BE2C (cell line): ENCODE measurements at regions not wholly inside any gene's neighbourhood (a gene's known extent, or its start where the extent isn't known, plus 50 kb on each side); places are given as distances from the start of the nearest gene placed in this dataset.

ENCODE experiments used
- DNase-seq: peaks from one replicate; pipeline ENCODE4 v3.0.0-alpha.2; 2020
- H3K27me3 ChIP-seq: fragments of 250-450 bp; sonication (Bioruptor Pico); 2 replicates; pipeline ENCODE4 v1.5.1; 2020; ENCODE audit warnings: mild to moderate bottlenecking
- H3K36me3 ChIP-seq: fragments of 250-450 bp; sonication (Bioruptor Pico); 2 replicates; pipeline ENCODE4 v1.5.1; 2020; ENCODE audit warnings: mild to moderate bottlenecking
- H3K4me1 ChIP-seq: fragments of 250-450 bp; sonication (Bioruptor Pico); 2 replicates; pipeline ENCODE4 v1.5.1; 2020
- H3K4me3 ChIP-seq: 2 replicates; pipeline ENCODE4 v1.5.1; 2011; ENCODE audit warnings: low read depth, low read length
- H3K9me3 ChIP-seq: fragments of 250-450 bp; sonication (Bioruptor Pico); 2 replicates; pipeline ENCODE4 v1.5.1; 2020
- TF ChIP-seq, protein P1 (sequence below): IDR thresholded peaks from 2 replicates; pipeline ENCODE4 v1.5.1; 2012; ENCODE audit warnings: mild to moderate bottlenecking, low read depth, low read length

DNA sequence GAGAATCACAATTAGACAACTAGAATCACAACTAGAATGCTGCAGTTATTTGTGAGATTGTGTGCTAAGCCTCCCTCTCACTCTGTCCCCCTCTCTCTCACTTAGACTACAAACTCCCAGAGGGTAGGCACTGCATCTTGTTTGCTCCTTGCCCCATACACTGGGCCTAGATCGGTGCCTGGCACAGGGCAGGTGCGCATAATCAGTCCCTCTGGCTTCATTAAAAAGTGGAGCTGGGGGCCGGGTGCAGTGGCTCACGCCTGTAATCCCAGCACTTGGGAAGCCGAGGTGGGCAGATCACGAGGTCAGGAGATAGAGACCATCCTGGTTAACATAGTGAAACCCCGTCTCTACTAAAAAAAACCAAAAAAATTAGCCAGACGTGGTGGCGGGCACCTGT lies 456.8 kb downstream of the MIAT start:
- H3K27me3 ChIP-seq: no peaks in the 10 kb centered on the region
- no peak overlapping the region for H3K4me3 ChIP-seq
- H3K4me1 ChIP-seq: peaks cover 4% of the 10 kb centered on the region
- TF ChIP-seq, protein P1, sequence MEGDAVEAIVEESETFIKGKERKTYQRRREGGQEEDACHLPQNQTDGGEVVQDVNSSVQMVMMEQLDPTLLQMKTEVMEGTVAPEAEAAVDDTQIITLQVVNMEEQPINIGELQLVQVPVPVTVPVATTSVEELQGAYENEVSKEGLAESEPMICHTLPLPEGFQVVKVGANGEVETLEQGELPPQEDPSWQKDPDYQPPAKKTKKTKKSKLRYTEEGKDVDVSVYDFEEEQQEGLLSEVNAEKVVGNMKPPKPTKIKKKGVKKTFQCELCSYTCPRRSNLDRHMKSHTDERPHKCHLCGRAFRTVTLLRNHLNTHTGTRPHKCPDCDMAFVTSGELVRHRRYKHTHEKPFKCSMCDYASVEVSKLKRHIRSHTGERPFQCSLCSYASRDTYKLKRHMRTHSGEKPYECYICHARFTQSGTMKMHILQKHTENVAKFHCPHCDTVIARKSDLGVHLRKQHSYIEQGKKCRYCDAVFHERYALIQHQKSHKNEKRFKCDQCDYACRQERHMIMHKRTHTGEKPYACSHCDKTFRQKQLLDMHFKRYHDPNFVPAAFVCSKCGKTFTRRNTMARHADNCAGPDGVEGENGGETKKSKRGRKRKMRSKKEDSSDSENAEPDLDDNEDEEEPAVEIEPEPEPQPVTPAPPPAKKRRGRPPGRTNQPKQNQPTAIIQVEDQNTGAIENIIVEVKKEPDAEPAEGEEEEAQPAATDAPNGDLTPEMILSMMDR: no peak
- no peak for DNase-seq
- H3K9me3 ChIP-seq: no peaks in the 10 kb centered on the region
- no peaks in the 10 kb centered on the region for H3K36me3 ChIP-seq

- TF ChIP-seq, protein P1: no peak
- H3K36me3 ChIP-seq: no peaks in the 10 kb centered on the region
- H3K9me3 ChIP-seq: no peaks in the 10 kb centered on the region
- DNase-seq: no peak
- no peak overlapping the region for H3K4me3 ChIP-seq
- H3K4me1 ChIP-seq: no peaks in the 10 kb centered on the region
- no peaks in the 10 kb centered on the region for H3K27me3 ChIP-seq
These were observed 458.0 kb downstream of the MIAT start for GRCh38 chr22:27115410-27115809.

GRCh38 chr22:27115816-27116256 lies 458.4 kb downstream of the MIAT start:
- Histone ChIP-seq H3K9me3 (no peaks in the 10 kb centered on the region), H3K4me3 (no peak overlapping the region), H3K4me1 (no peaks in the 10 kb centered on the region), H3K27me3 (no peaks in the 10 kb centered on the region), H3K36me3 (no peaks in the 10 kb centered on the region)
- TF ChIP-seq, protein P1: no peak
- no peak for DNase-seq

DNA sequence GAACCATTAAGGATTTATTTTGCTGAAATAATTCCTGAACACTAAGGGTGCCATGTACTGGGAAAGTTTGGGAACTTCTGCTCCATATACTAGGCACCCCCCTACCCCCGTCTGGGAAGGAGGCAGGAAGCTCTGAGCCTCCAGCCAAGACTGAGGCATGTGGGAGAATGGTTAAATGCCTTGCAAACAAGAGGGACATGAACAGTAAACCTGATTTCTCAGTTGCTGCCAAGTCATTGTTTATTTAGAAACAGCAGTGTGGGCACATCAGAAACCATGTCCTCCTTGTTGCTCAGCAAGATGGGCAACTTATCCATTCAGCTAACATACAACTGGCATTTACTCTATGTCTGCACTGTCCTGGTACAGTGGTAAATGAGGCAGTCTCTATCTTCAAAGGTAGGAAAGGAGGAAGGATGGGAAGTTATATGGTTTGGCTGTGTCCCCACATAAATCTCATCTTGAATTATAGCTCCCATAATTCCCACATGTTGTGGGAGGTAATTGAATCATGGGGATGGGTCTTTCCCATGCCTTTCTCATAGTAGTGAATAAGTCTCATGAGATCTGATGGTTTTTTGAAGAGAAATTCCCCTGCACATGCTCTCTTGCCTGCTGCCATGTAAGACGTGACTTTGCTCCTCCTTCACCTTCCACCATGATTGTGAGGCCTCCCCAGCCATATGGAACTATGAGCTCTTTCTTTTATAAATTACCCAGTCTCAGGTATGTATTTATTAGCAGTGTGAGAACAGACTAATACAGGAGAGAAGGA lies 459.1 kb downstream of the MIAT start:
- H3K4me3 ChIP-seq: no peak overlapping the region
- DNase-seq: no peak
- no peaks in the 10 kb centered on the region for H3K27me3 ChIP-seq
- no peaks in the 10 kb centered on the region for H3K9me3 ChIP-seq
- no peaks in the 10 kb centered on the region for H3K36me3 ChIP-seq
- no peaks in the 10 kb centered on the region for H3K4me1 ChIP-seq
- TF ChIP-seq, protein P1: no peak

GRCh38 chr22:27120036-27120435 lies 462.6 kb downstream of the MIAT start:
- TF ChIP-seq, protein P1: no peak
- no peak for DNase-seq
- Histone ChIP-seq H3K36me3 (no peaks in the 10 kb centered on the region), H3K4me1 (no peaks in the 10 kb centered on the region), H3K4me3 (no peak overlapping the region), H3K27me3 (no peaks in the 10 kb centered on the region), H3K9me3 (no peaks in the 10 kb centered on the region; the same call in 1 of the 2 replicates)

DNA sequence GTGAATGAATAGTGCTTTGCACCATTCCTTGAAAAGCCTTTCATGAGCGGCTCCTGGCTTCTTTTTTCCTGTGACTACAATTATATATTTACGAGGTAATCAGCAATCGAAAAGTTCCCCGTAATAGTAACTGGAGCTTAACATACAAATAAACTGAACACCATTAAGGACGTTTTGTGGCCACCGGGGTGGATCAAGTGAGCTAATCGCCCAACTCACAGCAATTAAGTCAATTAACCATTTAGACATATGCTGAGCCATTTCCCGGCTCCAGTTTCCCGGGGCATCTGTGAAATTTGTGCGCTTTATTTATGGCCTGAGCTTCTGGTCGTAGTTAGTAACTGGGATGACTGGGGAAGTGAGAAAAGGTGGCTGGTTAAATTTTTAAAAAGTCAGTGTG lies 465.2 kb downstream of the MIAT start:
- Histone ChIP-seq H3K4me3 (no peak overlapping the region), H3K9me3 (no peaks in the 10 kb centered on the region; the same call in 1 of the 2 replicates), H3K36me3 (no peaks in the 10 kb centered on the region), H3K27me3 (no peaks in the 10 kb centered on the region), H3K4me1 (no peaks in the 10 kb centered on the region)
- TF ChIP-seq, protein P1: no peak
- no peak for DNase-seq
